ENCODE measurements at regions not wholly inside any gene's neighbourhood (a gene's known extent, or its start where the extent isn't known, plus 50 kb on each side); places are given as distances from the start of the nearest gene placed in this dataset.
"Not testable (repeated sequence)": the region's sequence is repeated elsewhere in the genome, so short reads cannot be mapped to it uniquely, and the experiment has no call there.

DNA sequence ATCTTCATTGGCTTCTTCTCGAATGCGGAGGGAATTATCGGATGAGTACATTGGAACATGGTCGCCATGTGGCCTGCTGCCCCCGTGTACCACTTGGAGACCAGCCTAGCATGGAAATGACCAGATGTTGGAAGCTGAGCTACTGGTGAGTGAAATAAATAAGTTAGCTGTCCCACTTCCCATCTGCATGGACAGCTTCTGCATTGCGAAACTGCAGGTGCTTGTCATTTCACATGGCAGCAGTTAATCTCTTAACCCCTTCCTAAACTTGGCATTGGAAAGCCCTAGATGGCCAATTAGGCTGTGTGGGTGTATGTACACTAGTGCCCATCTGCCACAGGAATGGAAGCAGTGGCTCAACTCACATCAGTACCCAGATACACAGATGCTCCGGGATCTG is 246.6 kb upstream of the IL12B start:
- FAIRE-seq (no peak), DNase-seq (ENCODE audit: insufficient read length, low spot score) (no peak)
- TF ChIP-seq POLR2A (IDR thresholded peaks at IDR 0.05; ENCODE audit: low read depth, low read length) (no peak), PAX5 (IDR thresholded peaks at IDR 0.05; ENCODE audit: insufficient read depth, low read length, severe bottlenecking) (no peak), SPI1 (IDR thresholded peaks at IDR 0.05; ENCODE audit: low read depth, low read length) (no peak), TAF1 (IDR thresholded peaks at IDR 0.05; ENCODE audit: low read depth, low read length) (no peak), POU2F2 (IDR thresholded peaks at IDR 0.05; ENCODE audit: low read depth, low read length) (no peak), POLR2AphosphoS5 (IDR thresholded peaks at IDR 0.05; ENCODE audit: low read depth, low read length) (no peak)

DNA sequence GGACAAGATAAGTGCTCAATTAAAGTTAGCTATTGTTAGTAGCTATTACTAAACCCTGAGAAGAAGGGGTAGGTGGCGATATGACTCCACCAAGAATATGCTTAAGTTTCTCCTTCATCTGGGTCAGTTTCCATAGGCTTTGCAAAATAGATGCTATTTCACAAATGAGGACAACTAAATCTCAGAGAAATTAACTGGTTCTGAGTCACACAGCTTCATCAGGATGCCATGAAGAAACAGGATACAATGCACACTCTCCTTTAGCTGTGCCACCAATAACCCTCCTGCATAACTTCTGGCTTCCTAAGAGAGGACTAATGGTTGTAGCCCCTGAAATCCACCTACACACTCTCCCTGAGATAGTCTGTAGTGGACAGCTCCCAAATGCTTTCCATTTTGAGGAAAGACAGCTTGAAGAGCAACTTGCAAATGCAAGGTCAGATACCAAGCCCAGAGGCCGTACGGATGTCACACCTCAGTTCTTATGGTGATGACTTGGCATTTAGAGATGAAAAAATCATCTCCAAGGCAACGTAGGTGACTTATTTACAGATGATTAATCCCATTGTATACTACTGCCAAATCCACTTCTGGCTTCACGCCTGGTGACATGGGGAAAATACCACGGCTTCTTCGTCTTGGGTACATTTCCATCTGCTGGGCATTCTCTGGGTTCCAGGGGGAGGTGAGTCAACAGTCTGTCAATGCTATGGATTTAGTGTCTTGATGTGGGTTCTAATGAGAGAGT is 251.4 kb upstream of the IL12B start:
- FAIRE-seq (no peak), DNase-seq (ENCODE audit: insufficient read length, low spot score) (no peak)
- TF ChIP-seq POLR2A (IDR thresholded peaks at IDR 0.05; ENCODE audit: low read depth, low read length) (no peak), POU2F2 (IDR thresholded peaks at IDR 0.05; ENCODE audit: low read depth, low read length) (no peak), SPI1 (IDR thresholded peaks at IDR 0.05; ENCODE audit: low read depth, low read length) (no peak), PAX5 (IDR thresholded peaks at IDR 0.05; ENCODE audit: insufficient read depth, low read length, severe bottlenecking) (no peak), POLR2AphosphoS5 (IDR thresholded peaks at IDR 0.05; ENCODE audit: low read depth, low read length) (no peak), TAF1 (IDR thresholded peaks at IDR 0.05; ENCODE audit: low read depth, low read length) (no peak)

DNA sequence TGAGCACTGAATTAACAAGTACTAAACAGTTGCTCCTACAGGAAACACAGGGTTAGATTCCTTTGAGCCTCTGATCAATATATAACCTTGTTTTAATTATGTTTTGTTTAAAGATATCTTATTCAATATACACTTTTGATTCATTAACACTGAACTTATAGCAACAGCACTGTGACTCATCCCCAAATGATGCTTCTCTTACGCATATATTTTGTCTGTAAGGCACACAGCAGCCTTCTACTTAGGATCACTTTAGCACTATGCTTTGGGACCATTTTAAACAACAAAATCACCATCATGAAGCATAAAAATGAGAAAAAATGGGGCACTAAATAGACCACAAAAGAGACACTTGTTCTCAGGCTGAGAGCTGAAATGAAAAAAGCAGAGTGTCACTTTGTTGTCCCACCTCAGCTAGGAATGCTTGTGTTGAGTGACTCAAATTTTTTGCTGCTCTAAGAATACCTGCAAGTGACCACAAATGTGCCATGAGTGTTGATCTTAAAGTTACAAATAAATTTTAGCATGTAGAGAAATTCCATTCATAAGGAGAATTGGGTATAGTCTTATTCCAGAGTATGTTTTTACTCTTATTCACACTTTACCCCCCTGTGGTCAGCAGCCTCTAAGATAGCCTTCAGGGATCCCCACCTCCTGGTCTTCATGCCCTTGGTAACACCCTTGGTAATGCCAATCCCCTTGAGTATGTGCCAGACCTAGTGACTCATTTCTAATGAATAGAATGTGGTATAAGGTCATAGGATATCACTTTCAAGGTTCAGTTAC is 252.7 kb upstream of the IL12B start:
- DNase-seq (ENCODE audit: insufficient read length, low spot score) (no peak), FAIRE-seq (no peak)
- TF ChIP-seq SPI1 (IDR thresholded peaks at IDR 0.05; ENCODE audit: low read depth, low read length) (no peak), PAX5 (IDR thresholded peaks at IDR 0.05; ENCODE audit: insufficient read depth, low read length, severe bottlenecking) (no peak), TAF1 (IDR thresholded peaks at IDR 0.05; ENCODE audit: low read depth, low read length) (no peak), POLR2A (IDR thresholded peaks at IDR 0.05; ENCODE audit: low read depth, low read length) (no peak), POLR2AphosphoS5 (IDR thresholded peaks at IDR 0.05; ENCODE audit: low read depth, low read length) (no peak), POU2F2 (IDR thresholded peaks at IDR 0.05; ENCODE audit: low read depth, low read length) (no peak)

DNA sequence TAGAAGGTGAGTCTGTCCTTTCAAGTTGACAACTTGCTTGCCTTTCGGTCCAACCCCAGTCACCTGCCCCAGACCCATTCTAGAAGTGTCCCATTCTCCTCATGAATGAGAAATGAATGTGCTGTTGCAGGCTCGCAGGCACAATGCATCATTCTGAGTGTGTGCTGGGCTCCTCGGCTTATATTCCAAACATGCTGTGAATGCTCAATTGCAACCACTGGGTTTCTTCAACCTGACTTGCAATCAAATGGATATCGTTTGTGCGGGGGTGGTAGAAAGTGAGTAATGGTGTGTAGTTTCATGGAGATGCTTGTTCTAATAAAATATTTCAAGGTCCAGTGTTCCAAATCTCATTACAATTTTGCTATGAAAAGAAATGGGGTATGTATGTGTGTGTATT is 256.6 kb upstream of the IL12B start:
- FAIRE-seq, result no peak
- TF ChIP-seq SPI1 (IDR thresholded peaks at IDR 0.05; ENCODE audit: low read depth, low read length) (no peak), POLR2A (IDR thresholded peaks at IDR 0.05; ENCODE audit: low read depth, low read length) (no peak), POLR2AphosphoS5 (IDR thresholded peaks at IDR 0.05; ENCODE audit: low read depth, low read length) (no peak), POU2F2 (IDR thresholded peaks at IDR 0.05; ENCODE audit: low read depth, low read length) (no peak), PAX5 (IDR thresholded peaks at IDR 0.05; ENCODE audit: insufficient read depth, low read length, severe bottlenecking) (no peak), TAF1 (IDR thresholded peaks at IDR 0.05; ENCODE audit: low read depth, low read length) (no peak)

DNA sequence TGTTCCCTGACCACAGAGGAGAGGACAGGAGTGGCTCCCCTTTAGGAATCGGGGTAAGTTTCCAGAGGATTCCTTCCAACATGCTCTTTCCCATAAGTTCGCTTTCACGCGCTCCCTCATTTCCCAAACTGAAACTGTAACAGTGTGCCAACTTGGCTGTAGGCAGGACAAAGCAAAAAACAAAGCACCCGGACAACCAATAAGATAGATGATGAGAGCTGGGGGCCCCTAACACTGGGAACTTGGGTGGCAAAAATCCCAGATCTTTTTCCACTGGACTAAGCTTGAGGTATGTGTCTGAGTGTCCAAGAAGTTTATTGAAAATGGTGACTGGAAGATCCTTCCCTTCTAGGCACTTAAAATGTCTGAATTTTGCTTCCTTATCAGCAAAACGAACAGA is 258.7 kb upstream of the IL12B start:
- TF ChIP-seq PAX5 (IDR thresholded peaks at IDR 0.05; ENCODE audit: insufficient read depth, low read length, severe bottlenecking) (no peak), POLR2A (IDR thresholded peaks at IDR 0.05; ENCODE audit: low read depth, low read length) (no peak), SPI1 (IDR thresholded peaks at IDR 0.05; ENCODE audit: low read depth, low read length) (no peak), POU2F2 (IDR thresholded peaks at IDR 0.05; ENCODE audit: low read depth, low read length) (no peak), TAF1 (IDR thresholded peaks at IDR 0.05; ENCODE audit: low read depth, low read length) (no peak), POLR2AphosphoS5 (IDR thresholded peaks at IDR 0.05; ENCODE audit: low read depth, low read length) (no peak)
- DNase-seq (ENCODE audit: insufficient read length, low spot score) (no peak), FAIRE-seq (no peak)

More for the DNA sequence above, 256.6 kb upstream of the IL12B start:
- DNase-seq (ENCODE audit: insufficient read length, low spot score), result no peak

DNA sequence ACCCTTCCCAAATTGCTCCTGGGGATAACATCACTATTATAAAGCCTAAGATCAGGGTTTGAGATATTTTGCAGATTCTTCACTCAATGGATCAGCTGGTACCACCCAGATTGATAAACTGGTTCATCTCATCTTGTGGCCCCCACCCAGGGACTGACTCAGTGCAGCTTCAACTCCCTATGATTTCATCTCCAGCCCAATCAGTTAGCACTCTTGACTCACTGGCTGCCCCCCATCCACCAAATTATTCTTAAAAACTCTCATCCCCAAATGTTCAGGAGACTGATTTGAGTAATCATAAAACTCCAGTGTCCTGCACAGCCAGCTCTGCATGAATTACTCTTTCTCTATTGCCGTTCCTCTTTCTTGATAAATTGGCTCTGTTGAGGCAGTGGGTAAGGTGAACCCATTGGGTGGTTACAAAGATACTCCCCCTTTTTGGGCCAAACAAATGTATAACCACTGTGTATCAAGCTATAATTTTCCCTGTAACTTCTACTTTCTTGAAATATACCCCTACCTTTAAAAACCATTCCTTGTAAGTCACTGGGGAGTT is 263.3 kb upstream of the IL12B start:
- DNase-seq (ENCODE audit: insufficient read length, low spot score) (no peak), FAIRE-seq (no peak)
- no peak for TF ChIP-seq POLR2A (IDR thresholded peaks at IDR 0.05; ENCODE audit: low read depth, low read length)
- peak; percentile 72 for TF ChIP-seq SPI1 (IDR thresholded peaks at IDR 0.05; ENCODE audit: low read depth, low read length)

DNA sequence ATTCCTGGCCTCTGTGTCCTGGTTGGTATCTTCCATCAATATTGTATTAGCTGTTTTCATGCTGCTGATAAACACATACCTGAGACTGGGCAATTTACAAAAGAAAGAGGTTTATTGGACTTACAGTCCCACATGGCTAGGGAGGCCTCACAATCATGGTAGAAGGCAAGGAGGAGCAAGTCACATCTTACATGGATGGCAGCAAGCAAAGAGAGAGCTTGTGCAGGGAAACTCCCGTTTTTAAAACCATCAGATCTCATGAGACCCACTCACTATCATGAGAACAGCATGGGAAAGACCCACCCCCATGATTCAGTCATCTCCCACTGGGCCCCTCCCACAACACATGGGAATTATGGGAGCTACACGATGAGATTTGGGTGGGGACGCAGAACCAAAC is 265.3 kb upstream of the IL12B start:
- FAIRE-seq; DNase-seq (ENCODE audit: insufficient read length, low spot score): not testable (repeated sequence)

DNA sequence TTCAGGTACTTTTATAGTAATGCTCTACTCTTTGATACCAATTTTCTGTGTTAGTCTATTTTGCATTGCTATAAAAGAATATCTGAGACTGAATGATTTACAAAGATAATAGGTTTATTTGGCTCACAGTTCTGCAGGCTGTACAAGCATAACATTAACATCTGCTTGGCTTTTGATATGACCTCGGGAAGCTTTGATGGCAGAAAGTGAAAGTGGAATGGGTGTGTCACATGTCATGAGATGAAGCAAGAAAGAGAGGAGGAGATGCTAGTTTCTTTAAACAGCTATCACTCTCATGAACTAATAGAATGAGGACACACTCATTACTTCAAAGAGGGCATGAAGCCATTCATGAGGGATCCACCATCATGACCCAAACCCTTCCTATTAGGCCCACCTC is 270.9 kb upstream of the IL12B start:
- TF ChIP-seq PAX5 (IDR thresholded peaks at IDR 0.05; ENCODE audit: insufficient read depth, low read length, severe bottlenecking), result no peak
- no peak for FAIRE-seq
- DNase-seq (ENCODE audit: insufficient read length, low spot score), result no peak

DNA sequence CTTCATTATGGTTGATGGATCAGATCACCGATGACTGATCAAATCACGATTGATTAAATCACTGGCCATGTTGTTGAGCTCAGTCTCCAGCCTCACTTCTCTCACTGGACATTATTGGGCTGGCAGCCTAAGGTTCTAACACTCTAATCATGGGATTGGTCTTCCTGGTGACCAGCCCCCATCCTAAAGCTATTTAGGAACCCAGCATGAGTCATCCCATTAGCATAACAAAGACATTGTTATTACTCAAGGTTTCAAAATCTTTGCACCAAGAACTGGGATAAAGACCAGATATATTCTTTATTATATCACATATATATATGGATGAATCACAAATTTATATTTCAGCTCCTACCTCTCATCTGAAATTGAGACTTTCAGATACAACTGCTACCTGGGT is 272.1 kb upstream of the IL12B start:
- no peak for TF ChIP-seq POLR2A (IDR thresholded peaks at IDR 0.05; ENCODE audit: low read depth, low read length)
- no peak for TF ChIP-seq PAX5 (IDR thresholded peaks at IDR 0.05; ENCODE audit: insufficient read depth, low read length, severe bottlenecking)
- TF ChIP-seq TAF1 (IDR thresholded peaks at IDR 0.05; ENCODE audit: low read depth, low read length), result no peak
- no peak for TF ChIP-seq POU2F2 (IDR thresholded peaks at IDR 0.05; ENCODE audit: low read depth, low read length)
- TF ChIP-seq SPI1 (IDR thresholded peaks at IDR 0.05; ENCODE audit: low read depth, low read length), result no peak
- no peak for TF ChIP-seq POLR2AphosphoS5 (IDR thresholded peaks at IDR 0.05; ENCODE audit: low read depth, low read length)
- FAIRE-seq, result no peak

DNA sequence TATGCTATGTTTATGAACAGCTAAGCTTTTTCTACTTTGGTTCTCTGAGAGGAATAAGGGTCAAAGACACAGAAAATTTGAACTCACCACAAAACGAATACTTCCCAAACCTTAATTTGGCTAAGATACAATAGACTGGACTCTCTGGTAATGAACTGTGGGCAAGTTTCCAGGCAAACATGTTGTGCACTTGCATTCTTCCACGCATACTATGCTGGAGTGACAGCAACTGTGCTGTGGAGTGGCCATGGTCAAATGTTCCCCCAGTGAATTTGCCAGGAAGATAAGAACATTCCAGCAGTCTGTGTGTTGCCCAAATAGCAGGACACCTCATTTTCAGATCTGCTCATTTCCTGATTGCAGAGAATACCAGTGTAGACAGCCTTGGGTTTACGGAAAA is 275.3 kb upstream of the IL12B start:
- no peak for TF ChIP-seq PAX5 (IDR thresholded peaks at IDR 0.05; ENCODE audit: insufficient read depth, low read length, severe bottlenecking)
- TF ChIP-seq SPI1 (IDR thresholded peaks at IDR 0.05; ENCODE audit: low read depth, low read length), result no peak
- no peak for TF ChIP-seq POLR2AphosphoS5 (IDR thresholded peaks at IDR 0.05; ENCODE audit: low read depth, low read length)
- no peak for TF ChIP-seq TAF1 (IDR thresholded peaks at IDR 0.05; ENCODE audit: low read depth, low read length)
- TF ChIP-seq POLR2A (IDR thresholded peaks at IDR 0.05; ENCODE audit: low read depth, low read length), result no peak
- TF ChIP-seq POU2F2 (IDR thresholded peaks at IDR 0.05; ENCODE audit: low read depth, low read length), result no peak
- DNase-seq (ENCODE audit: insufficient read length, low spot score) (no peak), FAIRE-seq (no peak)

More for the DNA sequence above, 272.1 kb upstream of the IL12B start:
- DNase-seq (ENCODE audit: insufficient read length, low spot score), result no peak
